ENCODE measurements at regions not wholly inside any gene's neighbourhood (a gene's known extent, or its start where the extent isn't known, plus 50 kb on each side); places are given as distances from the start of the nearest gene placed in this dataset.
"Not testable (repeated sequence)": the region's sequence is repeated elsewhere in the genome, so short reads cannot be mapped to it uniquely, and the experiment has no call there.

GRCh38 chr11:134508219-134508990 is 96.4 kb upstream of the B3GAT1 start:
- no peak for DNase-seq

GRCh38 chr11:134506046-134506445 is 94.0 kb upstream of the B3GAT1 start:
- no peak for DNase-seq

GRCh38 chr11:134505125-134505524 is 93.1 kb upstream of the B3GAT1 start:
- DNase-seq: no peak

- no peak for DNase-seq
These were observed 92.3 kb upstream of the B3GAT1 start for GRCh38 chr11:134504146-134504905.

- DNase-seq: no peak
These were observed 91.6 kb upstream of the B3GAT1 start for GRCh38 chr11:134503596-134503995.

GRCh38 chr11:134503100-134503499 is 91.1 kb upstream of the B3GAT1 start:
- no peak for DNase-seq

- no peak for DNase-seq
These were observed 90.1 kb upstream of the B3GAT1 start for GRCh38 chr11:134502153-134502550.

- no peak for DNase-seq
These were observed 89.5 kb upstream of the B3GAT1 start for GRCh38 chr11:134501406-134502152.

- DNase-seq: no peak
These were observed 88.6 kb upstream of the B3GAT1 start for GRCh38 chr11:134500621-134501020.

GRCh38 chr11:134499990-134500389 is 87.9 kb upstream of the B3GAT1 start:
- DNase-seq: no peak

- DNase-seq: no peak
These were observed 86.5 kb upstream of the B3GAT1 start for GRCh38 chr11:134498326-134499139.

- DNase-seq: no peak
These were observed 85.5 kb upstream of the B3GAT1 start for GRCh38 chr11:134497586-134497985.

GRCh38 chr11:134496058-134496457 is 84.0 kb upstream of the B3GAT1 start:
- not testable (repeated sequence) for DNase-seq

- not testable (repeated sequence) for DNase-seq
These were observed 82.4 kb upstream of the B3GAT1 start for GRCh38 chr11:134494395-134494794.

GRCh38 chr11:134492411-134492810 is 80.4 kb upstream of the B3GAT1 start:
- DNase-seq: not testable (repeated sequence)

- DNase-seq: no peak
These were observed 77.7 kb upstream of the B3GAT1 start for GRCh38 chr11:134489728-134490127.

- DNase-seq: no peak
These were observed 76.9 kb upstream of the B3GAT1 start for GRCh38 chr11:134488913-134489312.

GRCh38 chr11:134488512-134488911 is 76.5 kb upstream of the B3GAT1 start:
- DNase-seq: no peak

GRCh38 chr11:134487696-134488095 is 75.7 kb upstream of the B3GAT1 start:
- no peak for DNase-seq

- no peak for DNase-seq
These were observed 74.7 kb upstream of the B3GAT1 start for GRCh38 chr11:134486704-134487103.

- DNase-seq: no peak
These were observed 74.1 kb upstream of the B3GAT1 start for GRCh38 chr11:134486106-134486505.

GRCh38 chr11:134485316-134485715 is 73.3 kb upstream of the B3GAT1 start:
- no peak for DNase-seq

GRCh38 chr11:134483857-134484256 is 71.8 kb upstream of the B3GAT1 start:
- no peak for DNase-seq

All from stimulated activated CD4-positive, alpha-beta T cell treated with anti-CD3 and anti-CD28 coated beads, Interleukin-15, amount 100 ng/mL, for 24 hours (primary cell).